ENCODE measurements at regions not wholly inside any gene's neighbourhood (a gene's known extent, or its start where the extent isn't known, plus 50 kb on each side); places are given as distances from the start of the nearest gene placed in this dataset.

DNA sequence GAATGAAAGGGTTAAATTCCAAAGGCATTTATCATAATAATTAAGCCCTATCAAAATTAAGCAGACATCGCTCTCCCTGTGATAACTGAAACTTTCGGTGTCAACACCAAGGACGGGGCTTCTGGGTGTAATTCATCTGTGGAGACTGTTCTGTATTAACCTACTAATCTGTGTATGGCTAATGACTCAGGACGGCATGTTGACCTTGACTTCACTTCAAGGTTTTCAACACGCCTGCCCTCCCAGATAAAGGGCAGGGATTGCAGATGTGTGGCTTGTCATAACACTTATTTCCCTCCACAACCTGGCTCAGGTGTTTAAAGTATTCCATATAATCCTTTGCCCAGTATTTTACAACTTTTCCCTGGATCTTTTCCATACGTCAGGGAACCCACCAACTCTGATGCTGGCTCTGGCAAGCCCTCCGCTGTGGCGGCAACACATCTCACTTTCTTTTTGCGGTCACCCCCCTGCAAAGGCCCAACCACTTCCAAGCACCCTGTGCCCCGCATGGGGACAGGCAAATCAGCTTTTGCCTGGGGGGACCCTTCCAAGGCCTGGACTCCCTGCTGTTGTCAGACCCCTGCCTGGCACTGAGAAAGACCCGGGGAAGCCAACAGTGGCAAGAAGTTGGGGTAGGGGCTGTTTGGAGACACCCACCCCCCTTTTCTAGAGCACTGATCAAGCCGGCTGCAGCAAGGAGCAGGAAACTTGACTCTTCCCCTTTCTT, 93.2 kb upstream of the MEF2A start (continued):
- TF ChIP-seq POLR2AphosphoS2 (IDR thresholded peaks at IDR 0.05; ENCODE audit: low read depth, low read length): no peak
- TF ChIP-seq, protein P1, sequence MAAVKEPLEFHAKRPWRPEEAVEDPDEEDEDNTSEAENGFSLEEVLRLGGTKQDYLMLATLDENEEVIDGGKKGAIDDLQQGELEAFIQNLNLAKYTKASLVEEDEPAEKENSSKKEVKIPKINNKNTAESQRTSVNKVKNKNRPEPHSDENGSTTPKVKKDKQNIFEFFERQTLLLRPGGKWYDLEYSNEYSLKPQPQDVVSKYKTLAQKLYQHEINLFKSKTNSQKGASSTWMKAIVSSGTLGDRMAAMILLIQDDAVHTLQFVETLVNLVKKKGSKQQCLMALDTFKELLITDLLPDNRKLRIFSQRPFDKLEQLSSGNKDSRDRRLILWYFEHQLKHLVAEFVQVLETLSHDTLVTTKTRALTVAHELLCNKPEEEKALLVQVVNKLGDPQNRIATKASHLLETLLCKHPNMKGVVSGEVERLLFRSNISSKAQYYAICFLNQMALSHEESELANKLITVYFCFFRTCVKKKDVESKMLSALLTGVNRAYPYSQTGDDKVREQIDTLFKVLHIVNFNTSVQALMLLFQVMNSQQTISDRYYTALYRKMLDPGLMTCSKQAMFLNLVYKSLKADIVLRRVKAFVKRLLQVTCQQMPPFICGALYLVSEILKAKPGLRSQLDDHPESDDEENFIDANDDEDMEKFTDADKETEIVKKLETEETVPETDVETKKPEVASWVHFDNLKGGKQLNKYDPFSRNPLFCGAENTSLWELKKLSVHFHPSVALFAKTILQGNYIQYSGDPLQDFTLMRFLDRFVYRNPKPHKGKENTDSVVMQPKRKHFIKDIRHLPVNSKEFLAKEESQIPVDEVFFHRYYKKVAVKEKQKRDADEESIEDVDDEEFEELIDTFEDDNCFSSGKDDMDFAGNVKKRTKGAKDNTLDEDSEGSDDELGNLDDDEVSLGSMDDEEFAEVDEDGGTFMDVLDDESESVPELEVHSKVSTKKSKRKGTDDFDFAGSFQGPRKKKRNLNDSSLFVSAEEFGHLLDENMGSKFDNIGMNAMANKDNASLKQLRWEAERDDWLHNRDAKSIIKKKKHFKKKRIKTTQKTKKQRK (IDR thresholded peaks at IDR 0.05; ENCODE audit: low read depth, low read length): no peak
- no peak for TF ChIP-seq POU2F2 (IDR thresholded peaks at IDR 0.05; ENCODE audit: borderline replicate concordance, low read depth, low read length)
- no peak for TF ChIP-seq ZNF24 (IDR thresholded peaks at IDR 0.05)
- no peak for TF ChIP-seq RBBP5 (conservative IDR thresholded peaks at IDR 0.05)
- no peak for TF ChIP-seq SREBF2 (IDR thresholded peaks at IDR 0.05; ENCODE audit: low read length)
- no peak for TF ChIP-seq NFYB (IDR thresholded peaks at IDR 0.05; ENCODE audit: insufficient read depth, low read depth, low read length)
- TF ChIP-seq SMARCA5 (IDR thresholded peaks at IDR 0.05): no peak
